HEK293T (cell line): ENCODE measurements at regions not wholly inside any gene's neighbourhood (a gene's known extent, or its start where the extent isn't known, plus 50 kb on each side); places are given as distances from the start of the nearest gene placed in this dataset.

Experiments
- BHLHE40 ChIP-seq: fragments of 450-650 bp; IDR thresholded peaks from 2 replicates; pipeline ENCODE4 v1.6.1; 2016; ENCODE audit warnings: mild to moderate bottlenecking, moderate library complexity, borderline replicate concordance
- ELF4 ChIP-seq: fragments of 450-650 bp; IDR thresholded peaks from 2 replicates; pipeline ENCODE4 v1.6.1; 2017; ENCODE audit warnings: antibody characterized with exemption
- FOXA1 ChIP-seq: fragments of 450-650 bp; IDR thresholded peaks from 2 replicates; pipeline ENCODE4 v1.6.1; 2016; ENCODE audit warnings: mild to moderate bottlenecking
- FOXM1 ChIP-seq: fragments of 450-650 bp; IDR thresholded peaks from 2 replicates; pipeline ENCODE4 v1.6.1; 2017; ENCODE audit warnings: mild to moderate bottlenecking, borderline replicate concordance
- HDGF ChIP-seq: fragments of 450-650 bp; IDR thresholded peaks from 2 replicates; pipeline ENCODE4 v1.6.1; 2017; ENCODE audit warnings: antibody characterized with exemption, borderline replicate concordance
- NFRKB ChIP-seq: fragments of 450-650 bp; IDR thresholded peaks from 2 replicates; pipeline ENCODE4 v1.6.1; 2016; ENCODE audit warnings: mild to moderate bottlenecking, moderate library complexity
- SP1 ChIP-seq: fragments of 450-650 bp; IDR thresholded peaks from 2 replicates; pipeline ENCODE4 v1.6.1; 2017
- SUZ12 ChIP-seq: fragments of 450-650 bp; IDR thresholded peaks from 2 replicates; pipeline ENCODE4 v1.6.1; 2016; ENCODE audit warnings: mild to moderate bottlenecking
- TARDBP ChIP-seq: fragments of 450-650 bp; IDR thresholded peaks from 2 replicates; pipeline ENCODE4 v1.6.1; 2016
- ZNF384 ChIP-seq: fragments of 450-650 bp; IDR thresholded peaks from 2 replicates; pipeline ENCODE4 v1.6.1; 2016

DNA sequence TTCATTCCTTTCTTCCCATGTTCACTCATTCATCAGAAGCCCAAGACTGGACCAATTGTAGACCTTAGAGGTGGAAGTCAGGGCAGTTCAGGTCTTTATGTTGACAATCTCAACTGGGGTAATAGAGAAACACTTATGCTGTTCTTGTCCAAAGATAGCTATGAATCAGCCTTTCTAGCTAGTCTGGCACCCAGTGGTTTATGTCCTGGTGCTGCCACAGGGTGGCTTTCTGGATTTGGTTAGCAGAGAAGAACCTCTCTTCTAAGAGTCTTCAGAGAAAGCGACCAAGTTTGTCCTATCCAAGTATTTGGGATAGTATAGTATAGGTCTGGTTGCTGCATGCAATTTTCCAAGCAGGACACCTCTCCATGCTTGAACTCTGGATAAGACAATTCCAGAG, 83.3 kb downstream of the NOG start:
- no peak for TF ChIP-seq BHLHE40
- TF ChIP-seq TARDBP = no peak
- no peak for TF ChIP-seq ELF4
- TF ChIP-seq NFRKB = no peak
- TF ChIP-seq FOXM1 = no peak
- no peak for TF ChIP-seq ZNF384
- TF ChIP-seq HDGF = no peak
- TF ChIP-seq SUZ12 = no peak
- no peak for TF ChIP-seq FOXA1
- no peak for TF ChIP-seq SP1
